Activated CD8-positive, alpha-beta memory T cell treated with anti-CD3 and anti-CD28 coated beads for 48 hours (primary cell): ENCODE measurements at regions not wholly inside any gene's neighbourhood (a gene's known extent, or its start where the extent isn't known, plus 50 kb on each side); places are given as distances from the start of the nearest gene placed in this dataset.

Experiments used
- DNase-seq, 3 experiments: peaks; one replicate each; pipeline ENCODE4 v3.0.0-alpha.2; 2020; ENCODE audit warnings: low read depth in 2 of 3, low spot score in 2 of 3

DNA sequence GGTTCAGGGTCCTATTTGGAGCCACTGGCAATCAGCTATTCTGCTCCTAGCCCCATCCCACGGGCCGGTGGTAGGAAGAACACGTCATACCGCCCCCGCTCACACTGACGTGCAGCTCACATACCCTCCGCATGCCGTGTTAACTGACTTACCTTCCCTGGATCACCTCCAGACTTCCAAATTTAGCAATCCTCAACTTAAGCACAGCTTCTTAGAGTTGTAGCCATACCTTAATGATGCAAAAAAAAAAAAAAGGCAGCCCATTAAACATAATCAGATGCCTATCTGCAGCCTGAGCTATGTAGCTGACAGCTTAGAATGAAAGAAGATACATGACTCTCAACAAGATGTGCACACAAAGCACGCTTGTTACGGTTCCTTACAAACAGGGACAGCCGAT is 93.0 kb downstream of the IRX2 start:
- no peak for DNase-seq

DNA sequence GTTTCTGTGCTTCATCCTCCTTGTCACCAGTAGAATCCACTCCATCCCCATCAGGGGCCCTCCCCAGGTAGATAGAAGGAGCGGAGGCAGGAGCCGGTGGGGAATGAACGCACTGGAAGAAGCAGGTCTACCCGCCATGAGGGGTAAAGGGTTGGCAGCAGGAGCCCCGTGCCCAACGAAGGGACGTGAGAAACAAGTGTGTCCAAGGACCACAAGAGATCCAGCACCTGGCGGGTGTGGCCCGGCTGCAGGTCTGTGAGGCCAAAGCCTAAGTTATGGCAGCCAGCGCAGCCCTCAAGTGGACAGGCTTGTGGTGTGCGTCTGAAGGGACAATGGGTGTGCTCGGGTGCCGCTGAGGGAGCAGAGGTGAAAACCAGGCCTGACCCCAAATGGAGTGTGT is 94.3 kb downstream of the IRX2 start:
- DNase-seq = no peak

DNA sequence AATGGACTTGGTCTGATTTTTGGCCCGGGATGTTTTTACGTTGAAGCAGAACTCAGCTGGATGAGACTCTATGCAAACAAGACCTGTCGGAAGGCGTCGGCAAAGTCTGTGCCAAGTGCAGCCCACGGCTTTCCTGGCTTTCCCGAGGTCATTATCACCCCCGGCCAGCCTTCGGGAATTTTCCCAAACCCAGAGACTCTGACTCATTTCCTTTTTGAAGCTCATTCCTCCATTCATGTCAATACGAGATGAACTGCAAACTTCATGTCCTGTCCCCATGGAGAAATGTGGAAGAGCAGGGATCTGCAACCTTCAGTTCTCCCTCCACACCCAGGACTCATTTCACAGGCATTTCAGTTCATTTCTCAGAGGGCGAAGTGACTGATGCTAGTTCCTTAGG is 95.3 kb downstream of the IRX2 start:
- no peak for DNase-seq

DNA sequence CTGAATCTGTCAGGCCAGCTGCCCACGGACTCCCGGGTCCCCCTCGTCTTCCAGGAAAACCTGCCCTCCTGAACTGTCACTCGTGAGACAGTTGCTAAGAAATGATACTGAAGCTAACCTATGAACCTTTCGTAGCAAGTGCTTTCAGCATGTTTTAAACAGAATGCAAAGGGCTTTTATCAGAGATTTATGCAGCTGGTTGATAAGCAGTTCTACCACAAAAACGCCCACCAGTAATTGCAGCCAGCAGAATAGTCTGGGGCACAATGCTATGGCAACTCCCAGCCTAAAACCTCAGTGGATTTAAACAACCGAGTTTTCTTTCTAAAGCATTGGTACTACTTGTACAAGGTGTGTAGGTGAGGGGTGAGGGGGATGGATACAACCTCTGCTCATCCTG is 97.5 kb downstream of the IRX2 start:
- no peak for DNase-seq

DNA sequence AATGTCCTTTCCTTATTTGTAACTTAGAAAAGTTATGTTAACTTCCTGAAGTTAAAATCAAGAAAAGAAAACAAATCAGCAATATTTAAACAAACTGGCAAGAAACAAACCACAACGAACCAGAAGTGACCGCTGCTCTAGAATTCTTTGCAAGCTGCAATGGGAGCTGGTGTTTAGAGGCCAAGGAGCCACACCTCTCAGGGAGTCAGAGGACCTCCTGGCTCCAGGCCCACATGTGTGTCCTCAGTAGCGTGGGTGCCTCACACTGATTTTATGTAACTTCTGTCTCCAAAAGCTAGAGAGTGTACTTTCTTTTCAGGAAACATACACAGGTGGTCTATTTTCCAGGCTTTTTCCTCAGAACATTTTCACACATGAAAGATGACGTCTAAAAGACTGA is 100.4 kb downstream of the IRX2 start:
- DNase-seq = no peak

DNA sequence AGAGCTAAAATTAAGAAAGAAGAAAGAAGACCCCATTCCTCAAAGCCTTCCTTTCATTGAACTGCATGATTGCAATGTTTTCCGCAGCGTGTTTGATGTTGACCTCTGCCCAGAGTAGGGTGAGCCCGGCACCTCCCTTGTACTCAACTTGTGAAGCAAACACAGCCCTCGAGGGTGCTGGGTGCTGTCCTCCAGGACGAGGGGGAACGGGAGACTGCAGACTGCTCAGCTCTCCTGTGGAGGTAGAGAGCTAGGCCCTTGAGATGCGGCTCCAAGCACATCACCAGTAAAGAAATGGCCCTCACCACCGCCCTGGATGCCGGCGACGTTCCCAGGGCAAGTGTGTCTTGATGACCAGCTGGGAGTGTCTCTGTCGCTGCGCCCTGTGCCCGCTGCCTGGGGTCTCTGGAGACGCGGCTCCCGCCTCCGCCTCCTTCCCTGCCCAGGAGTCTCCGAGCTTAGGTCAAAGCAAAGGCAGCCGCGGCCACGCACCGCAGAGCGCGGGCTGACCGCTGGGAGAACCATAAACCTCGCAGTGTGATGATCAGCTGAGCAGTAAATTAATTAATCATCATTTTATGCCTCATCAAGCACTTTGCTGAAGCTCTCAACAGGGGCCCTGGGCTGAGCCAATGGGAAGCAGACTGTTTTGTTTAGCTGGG is 108.7 kb downstream of the IRX2 start:
- DNase-seq = no peak

DNA sequence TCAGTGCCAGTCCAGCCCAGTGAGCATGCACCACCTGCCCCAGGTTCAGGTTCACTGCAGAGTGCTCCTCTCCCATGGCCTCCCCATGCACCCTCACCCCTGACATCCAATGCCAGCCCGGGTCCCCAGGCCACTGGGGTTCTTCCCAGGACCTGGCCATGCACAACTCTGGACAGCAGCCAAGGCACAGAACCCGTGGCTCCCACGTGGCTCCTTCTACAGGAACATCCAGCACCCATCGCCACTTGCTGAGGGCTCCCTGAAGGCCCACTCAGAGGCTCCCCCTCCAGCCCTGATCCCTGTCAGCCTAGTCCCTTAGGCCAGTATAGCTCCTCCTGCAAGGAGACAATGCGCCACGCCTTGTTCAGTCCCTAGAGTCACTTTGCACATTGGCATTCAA is 110.8 kb downstream of the IRX2 start:
- no peak for DNase-seq

DNA sequence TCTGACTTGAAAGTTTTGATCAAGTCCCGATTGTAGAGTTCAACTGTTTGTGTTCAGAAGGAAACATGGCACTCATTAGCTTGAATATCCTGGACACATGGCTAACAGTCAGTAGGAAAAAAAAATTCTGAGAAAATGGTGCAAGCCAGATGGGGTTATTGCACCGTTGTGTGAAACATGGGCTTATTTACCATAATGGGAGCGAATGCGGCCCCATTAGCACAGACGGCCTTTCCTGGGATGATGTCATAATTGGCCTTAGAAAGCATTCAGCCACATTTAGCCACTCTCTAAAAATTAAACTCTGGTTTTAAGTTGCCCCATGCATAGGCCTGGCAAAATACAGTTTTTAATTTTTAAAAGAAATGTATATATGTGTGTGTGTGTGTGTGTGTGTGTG is 112.1 kb downstream of the IRX2 start:
- DNase-seq = no peak

DNA sequence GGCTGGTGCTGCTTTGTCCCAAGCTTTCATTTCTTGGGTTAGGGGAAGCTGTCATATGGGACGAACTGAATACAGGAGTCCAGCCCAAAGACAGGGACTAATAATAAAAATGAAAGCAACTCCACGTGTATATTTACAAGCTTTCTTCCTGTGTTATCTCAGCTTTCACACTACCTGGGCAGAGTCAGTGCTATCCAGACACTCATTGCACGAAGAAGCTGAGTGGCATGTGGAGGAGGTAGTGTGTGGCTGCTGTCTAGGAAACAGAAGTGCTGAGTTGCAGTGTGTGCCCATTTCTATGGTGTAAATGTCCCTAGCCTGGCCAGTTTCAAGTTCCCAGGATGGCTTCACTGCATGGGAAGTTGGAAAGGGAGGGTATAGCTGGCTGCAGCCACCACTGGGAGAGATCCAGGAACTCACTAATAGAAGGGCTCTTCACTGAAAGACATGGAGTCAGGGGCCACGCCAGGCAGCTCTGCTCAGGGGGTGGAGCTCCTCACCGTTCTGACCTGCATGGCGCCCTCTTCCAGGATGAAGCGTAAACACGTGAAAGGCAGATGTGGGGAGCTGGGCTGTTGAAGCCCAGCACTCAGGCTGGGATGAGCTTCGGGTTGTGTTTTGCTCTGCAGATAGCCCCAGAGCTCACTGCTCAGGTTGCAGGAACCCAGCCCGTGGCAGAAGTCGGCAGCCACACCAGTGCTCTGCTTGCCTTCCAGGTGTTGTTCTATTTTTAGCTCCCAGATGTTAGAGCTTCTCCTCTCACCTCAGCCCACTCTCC is 116.9 kb downstream of the IRX2 start:
- no peak for DNase-seq

DNA sequence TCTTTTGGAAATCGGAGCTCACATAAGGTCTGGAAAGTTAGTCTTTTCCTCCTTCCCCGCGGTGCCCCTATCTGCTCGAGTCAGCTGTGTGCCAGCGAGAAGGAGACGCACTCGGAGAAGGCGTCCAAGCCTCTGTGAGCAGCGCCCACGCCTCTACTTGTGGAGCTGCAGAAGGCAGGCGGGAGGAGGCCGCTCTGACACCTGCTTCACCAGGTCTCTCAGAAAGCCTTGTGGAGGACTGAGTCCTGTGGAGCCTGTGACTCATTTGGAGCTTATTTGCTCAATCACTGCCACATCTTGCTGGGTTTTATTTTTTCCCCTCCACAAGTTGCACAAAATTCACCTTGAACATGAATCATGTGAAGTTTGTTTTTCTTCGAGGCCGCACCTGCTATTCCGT is 117.5 kb downstream of the IRX2 start:
- DNase-seq = no peak

DNA sequence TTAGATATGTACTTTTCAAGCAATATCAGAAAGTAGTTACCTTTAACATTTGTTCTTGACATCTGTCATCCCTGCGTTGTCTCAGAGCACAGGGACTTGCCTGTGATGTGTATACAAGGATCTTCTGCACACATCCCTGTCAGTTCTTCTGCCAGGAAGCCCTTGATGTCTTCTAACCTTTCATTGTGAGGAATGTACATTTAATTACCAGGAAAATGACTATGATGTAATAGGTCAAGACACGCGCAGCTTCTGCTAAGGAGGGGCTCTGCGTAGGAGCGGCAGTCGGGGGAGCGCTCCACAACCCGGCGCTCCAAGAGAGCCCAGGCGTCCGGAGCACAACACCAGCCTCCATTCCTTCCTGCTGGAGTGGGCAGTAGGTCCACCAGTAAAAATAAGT is 119.7 kb downstream of the IRX2 start:
- no peak for DNase-seq

DNA sequence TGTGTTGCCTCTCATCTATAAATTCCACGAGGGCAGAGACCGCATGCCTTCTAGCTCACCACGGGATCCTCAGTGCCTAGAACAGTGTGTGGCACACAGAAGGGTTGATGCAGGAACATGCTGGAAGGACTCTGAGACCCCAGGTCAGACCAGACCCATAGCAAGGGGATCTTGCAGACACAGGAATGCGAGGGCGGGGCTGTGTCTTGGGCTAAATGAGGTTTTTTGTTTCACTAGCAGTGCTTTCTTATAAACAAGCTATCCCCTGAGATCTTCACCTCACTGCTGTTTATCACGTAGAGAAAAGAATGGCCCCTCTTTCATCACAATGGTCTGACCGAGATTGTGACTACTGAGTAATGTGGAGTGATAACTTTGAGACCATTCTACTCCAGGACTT is 122.4 kb downstream of the IRX2 start:
- no peak for DNase-seq

DNA sequence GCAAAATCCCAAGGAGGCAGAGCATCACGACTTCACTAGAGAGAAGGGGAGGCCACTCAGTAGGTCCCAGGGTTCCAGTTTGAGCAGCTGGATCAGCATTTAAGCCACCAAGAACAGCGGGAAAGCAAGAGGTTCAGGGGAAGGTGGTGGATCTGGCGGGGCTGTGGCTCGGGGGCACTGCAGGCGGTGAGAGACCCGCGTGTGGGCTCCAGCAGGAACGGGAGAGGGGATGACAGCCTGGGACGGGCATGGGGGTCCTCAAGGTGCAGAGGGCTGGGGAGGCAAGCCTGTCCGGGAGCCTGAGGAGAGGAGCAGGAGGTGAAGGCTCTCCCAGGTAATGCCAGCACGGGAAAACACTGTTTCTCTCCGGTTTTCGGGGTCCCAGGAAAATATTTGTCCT is 123.6 kb downstream of the IRX2 start:
- DNase-seq = no peak

DNA sequence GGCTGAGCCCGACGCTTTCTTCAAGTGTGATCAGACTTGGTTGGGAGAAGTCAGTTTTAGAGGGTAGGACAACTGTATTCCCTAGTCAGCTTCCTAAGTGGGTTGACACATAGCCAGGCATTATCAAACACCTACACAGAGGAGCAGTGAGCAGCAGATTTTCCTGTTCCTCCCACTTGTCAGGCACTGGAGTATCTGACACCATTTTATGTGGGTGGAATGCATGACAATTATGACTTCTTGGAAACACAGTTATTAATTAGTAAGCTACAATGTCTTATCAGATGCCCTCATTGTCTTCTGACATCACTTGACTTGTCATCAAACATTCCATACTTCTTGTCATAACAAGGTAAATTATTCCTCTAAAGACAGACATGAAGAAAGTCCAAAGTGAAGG is 124.9 kb downstream of the IRX2 start:
- no peak for DNase-seq

DNA sequence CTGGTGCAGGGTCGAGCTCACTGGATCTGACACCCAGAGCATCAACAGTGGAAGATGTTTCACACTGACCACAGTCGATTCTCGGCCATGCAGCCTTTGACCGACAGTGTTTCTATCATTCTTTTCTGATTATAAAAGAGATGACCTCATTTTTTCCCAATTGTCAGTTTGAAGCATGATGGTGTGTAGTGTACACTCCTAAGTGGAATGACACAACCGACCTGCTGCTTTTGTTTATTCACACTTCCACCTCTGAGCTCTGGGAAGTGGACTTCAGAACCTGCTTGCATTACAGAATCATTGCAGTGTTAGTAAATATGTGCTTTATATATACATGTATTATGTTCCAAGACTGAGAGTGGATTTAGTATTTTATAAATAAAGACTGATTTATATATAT is 128.6 kb downstream of the IRX2 start:
- no peak for DNase-seq

DNA sequence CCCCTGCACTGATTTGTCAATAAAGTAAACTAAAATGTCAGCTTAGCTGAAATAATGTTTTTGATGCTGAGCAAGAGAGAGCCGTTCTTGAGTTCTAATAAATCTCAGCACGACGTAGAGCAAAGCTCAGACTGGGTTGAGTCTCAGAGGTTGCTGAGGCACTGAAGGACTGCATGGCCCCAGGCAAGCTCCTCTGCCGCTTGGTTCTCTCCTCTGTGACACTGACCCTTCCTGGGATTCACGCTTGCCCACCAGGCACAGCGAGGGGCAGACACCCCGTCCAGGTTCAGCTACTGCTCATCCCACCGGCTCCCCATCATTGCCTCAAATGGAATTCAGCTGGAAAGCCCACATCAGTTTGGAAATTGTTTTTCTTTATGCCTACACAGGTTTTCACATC is 129.8 kb downstream of the IRX2 start:
- no peak for DNase-seq

DNA sequence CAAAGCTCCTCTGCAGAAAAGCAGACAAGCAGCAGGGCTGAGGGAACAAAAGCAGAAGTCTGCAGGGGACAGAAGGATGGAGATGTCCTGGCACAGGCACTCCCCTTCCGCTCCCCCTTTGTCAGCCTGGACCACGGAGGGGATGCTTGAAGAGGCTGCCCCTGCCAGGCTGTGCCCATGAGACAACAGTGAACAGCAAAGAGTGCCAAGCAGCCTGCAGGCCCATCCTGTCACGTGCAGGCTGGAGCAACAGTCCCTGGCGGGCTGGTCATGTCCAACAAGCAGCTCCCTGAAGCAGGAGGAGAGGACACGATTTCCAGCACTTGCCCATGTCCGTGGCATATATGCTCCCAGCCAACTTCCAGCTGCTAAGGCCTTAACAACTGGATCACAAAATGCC is 132.3 kb downstream of the IRX2 start:
- no peak for DNase-seq

DNA sequence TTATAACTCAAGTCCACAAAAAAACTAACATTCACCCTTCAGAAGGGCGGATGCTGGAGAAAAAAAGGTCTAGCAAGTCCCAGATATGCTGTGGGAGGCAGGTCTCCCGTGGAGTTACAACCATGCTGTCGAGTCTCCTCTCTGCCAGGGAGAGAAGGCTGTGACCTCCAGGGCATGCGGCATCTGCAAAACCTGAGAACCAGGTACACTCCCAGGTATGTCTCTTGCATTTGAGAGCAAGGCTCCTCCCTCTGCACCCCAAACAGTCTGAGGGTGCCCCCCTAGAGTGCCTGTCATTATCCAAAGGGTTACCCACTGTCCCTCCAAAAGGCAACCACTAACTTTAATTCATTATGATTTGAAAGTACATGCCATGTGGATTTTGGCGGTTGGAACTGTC is 134.0 kb downstream of the IRX2 start:
- DNase-seq = no peak

DNA sequence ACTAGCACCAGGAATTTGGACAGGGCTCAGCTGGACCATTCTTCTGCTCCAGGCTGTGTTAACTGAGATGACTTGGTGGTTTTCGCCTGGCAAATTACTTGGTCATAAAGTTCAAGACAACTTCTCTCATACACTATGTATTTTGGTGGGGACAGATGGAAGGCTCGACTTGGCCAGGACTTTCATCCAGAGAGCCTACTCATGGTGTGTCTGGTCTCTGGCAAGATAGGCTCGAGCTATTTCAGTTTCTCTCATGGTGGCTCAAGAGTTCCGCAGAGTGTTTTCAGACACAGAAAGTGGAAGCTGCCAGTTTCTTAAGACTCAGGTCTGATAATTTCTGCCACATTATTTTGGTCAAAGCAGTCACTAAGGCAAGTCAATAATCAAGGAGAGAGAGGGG is 135.6 kb downstream of the IRX2 start:
- DNase-seq = no peak

DNA sequence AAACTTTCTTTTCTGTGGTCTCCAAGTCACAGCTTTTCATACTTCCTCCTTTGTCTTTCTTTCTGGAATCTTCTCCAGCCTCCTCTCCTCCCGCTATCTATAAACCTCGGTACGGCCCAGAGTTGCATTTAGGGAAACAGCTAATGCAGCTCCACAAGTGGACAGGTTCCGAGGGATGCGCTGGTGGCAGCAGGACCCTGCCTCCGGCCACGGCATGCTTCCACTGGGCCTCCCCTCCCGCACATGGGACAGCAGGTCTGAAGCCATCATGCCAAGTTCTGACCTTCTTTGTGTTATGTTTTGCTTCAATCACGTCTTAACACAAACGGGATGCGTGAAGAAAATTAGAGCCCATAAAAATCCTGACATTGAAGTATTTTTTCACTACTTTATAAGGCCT is 136.9 kb downstream of the IRX2 start:
- no peak for DNase-seq

DNA sequence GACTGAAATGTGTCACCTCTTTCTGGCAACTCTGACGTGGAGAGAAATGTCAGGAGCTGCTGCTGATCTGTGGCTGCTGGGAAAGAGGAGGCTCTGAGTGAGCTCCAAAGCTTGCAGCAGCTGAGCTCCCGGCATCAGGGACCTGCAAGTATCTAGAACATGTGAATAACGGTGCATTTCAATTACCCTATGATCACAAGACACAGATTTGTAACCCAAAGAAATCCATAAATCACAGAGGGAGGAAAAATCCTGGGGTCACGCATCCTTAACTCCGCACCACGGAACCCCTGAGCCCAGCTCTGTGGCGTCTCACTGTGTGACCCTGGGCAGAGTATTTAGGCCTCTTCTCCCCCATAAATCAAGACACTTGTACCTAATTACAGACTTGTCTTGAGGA is 139.8 kb downstream of the IRX2 start:
- no peak for DNase-seq

DNA sequence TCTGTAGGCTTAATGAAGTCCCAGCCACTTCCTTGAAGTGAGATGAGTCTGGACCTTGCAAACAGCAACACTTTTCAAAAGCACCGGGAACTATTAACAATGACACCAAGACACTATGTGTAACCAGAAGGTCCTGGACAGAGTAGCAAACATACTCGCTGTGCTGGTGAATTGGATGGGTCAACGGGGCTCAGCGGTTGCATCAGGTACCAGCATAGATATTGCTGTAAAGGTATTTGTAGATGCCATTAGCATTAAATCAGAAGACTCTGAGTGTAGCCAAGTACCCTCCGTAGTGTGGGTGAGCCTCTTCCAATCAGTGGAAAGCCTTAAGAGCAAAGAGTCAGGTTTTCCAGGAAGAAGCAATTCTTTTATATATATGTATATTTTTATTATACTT is 140.5 kb downstream of the IRX2 start:
- DNase-seq = no peak

DNA sequence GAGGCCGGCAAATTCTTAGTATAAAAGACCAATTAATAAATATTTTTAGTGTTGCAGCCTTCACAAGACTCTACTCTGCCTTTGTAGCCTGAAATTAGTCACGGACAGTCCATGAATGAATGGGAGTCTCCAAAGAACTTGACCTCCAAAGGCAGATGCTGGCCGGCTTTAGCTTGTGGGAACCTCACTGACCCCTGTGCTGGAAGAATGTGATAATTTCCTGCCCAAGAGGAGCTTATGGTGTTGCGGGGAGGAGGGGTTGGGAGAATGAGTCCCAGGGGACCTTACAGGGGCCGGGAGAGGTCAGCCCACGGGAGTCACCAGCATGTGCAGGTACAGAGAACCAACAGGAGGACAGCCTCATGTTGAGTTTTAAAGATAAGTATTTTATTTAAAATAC is 143.1 kb downstream of the IRX2 start:
- no peak for DNase-seq
